ENCODE measurements at regions not wholly inside any gene's neighbourhood (a gene's known extent, or its start where the extent isn't known, plus 50 kb on each side); places are given as distances from the start of the nearest gene placed in this dataset.

- Histone ChIP-seq H3K9ac (no peak overlapping the region), H3K79me2 (ENCODE audit: insufficient read depth) (no peaks in the 10 kb centered on the region), H2AFZ (ENCODE audit: low read depth) (no peak overlapping the region), H3K9me3 (no peaks in the 10 kb centered on the region), H3K4me3 (ENCODE audit: low read depth in 2 of 2, low read length in 1 of 2) (no peak overlapping the region), H4K20me1 (ENCODE audit: insufficient read depth) (no peaks in the 10 kb centered on the region), H3K9me2 (no peaks in the 10 kb centered on the region), H3F3A (replicated peaks; ENCODE audit: insufficient read depth) (no peaks in the 10 kb centered on the region), H3K27ac (ENCODE audit: low read depth in 2 of 2, low read length in 1 of 2) (no peak overlapping the region), H3K27me3 (ENCODE audit: insufficient read depth) (no peaks in the 10 kb centered on the region; the same call in 1 of the 2 replicates), H3K4me2 (no peak overlapping the region), H3K4me1 (ENCODE audit: control insufficient read depth in 1 of 2, insufficient read depth in 2 of 2, low read depth in 1 of 2, low read length in 1 of 2) (no peaks in the 10 kb centered on the region; a peak in 1 of 4 replicates), H3K36me3 (replicated peaks in 1 of 2; ENCODE audit: control insufficient read depth in 1 of 2, insufficient read depth in 2 of 2, low read length in 1 of 2) (no peaks in the 10 kb centered on the region)
- DNase-seq = no peak
- TF ChIP-seq EP300 (IDR thresholded peaks at IDR 0.05; ENCODE audit: borderline replicate concordance in 1 of 2, low read depth in 1 of 2, low read length in 1 of 2) = no peak
- no peak for TF ChIP-seq ELF1 (IDR thresholded peaks at IDR 0.05)
- TF ChIP-seq CHD2 (IDR thresholded peaks at IDR 0.05; ENCODE audit: low read length, partially characterized antibody) = no peak
- no peak for TF ChIP-seq IRF3 (IDR thresholded peaks at IDR 0.05; ENCODE audit: low read depth, low read length)
- TF ChIP-seq RXRA (IDR thresholded peaks at IDR 0.05; ENCODE audit: borderline replicate concordance, low read depth) = no peak
- no peak for TF ChIP-seq NFIC (IDR thresholded peaks at IDR 0.05; ENCODE audit: borderline replicate concordance)
- no peak for TF ChIP-seq TEAD4 (IDR thresholded peaks at IDR 0.05; ENCODE audit: borderline replicate concordance, insufficient read depth)
- no peak for TF ChIP-seq MEF2A (IDR thresholded peaks at IDR 0.05; ENCODE audit: borderline replicate concordance, low read depth)
- ChIA-PET POLR2A (no interaction called here), CTCF (no interaction called here)
- WGBS (ENCODE audit: low lambda C conversion rate) = 34% methylated on average over 6 of the region's 6 CpGs
These were observed 510.4 kb upstream of the ARGLU1 start for GRCh38 chr13:107078229-107078765.

- POLR2A ChIA-PET = no interaction called here
- Histone ChIP-seq H3K27me3 (ENCODE audit: insufficient read depth) (no peaks in the 10 kb centered on the region; the same call in 1 of the 2 replicates), H3K9me2 (no peaks in the 10 kb centered on the region), H3K4me2 (no peak overlapping the region), H3F3A (replicated peaks; ENCODE audit: insufficient read depth) (no peaks in the 10 kb centered on the region), H4K20me1 (ENCODE audit: insufficient read depth) (no peaks in the 10 kb centered on the region), H3K9ac (no peak overlapping the region), H3K79me2 (ENCODE audit: insufficient read depth) (no peaks in the 10 kb centered on the region), H3K36me3 (replicated peaks in 1 of 2; ENCODE audit: control insufficient read depth in 1 of 2, insufficient read depth in 2 of 2, low read length in 1 of 2) (no peaks in the 10 kb centered on the region), H3K4me1 (ENCODE audit: control insufficient read depth in 1 of 2, insufficient read depth in 2 of 2, low read depth in 1 of 2, low read length in 1 of 2) (no peaks in the 10 kb centered on the region; a peak in 1 of 4 replicates), H3K4me3 (ENCODE audit: low read depth in 2 of 2, low read length in 1 of 2) (no peak overlapping the region), H3K9me3 (no peaks in the 10 kb centered on the region), H2AFZ (ENCODE audit: low read depth) (no peak overlapping the region), H3K27ac (ENCODE audit: low read depth in 2 of 2, low read length in 1 of 2) (no peak overlapping the region)
- no peak for DNase-seq
- TF ChIP-seq USF1 (IDR thresholded peaks at IDR 0.05; ENCODE audit: borderline replicate concordance, low read depth) (no peak), PBX3 (IDR thresholded peaks at IDR 0.05) (no peak), IRF3 (IDR thresholded peaks at IDR 0.05; ENCODE audit: low read depth, low read length) (no peak), USF2 (IDR thresholded peaks at IDR 0.05; ENCODE audit: borderline replicate concordance, low read depth, low read length) (no peak), TAF1 (IDR thresholded peaks at IDR 0.05; ENCODE audit: borderline replicate concordance, low read depth, low read length) (no peak), EP300 (IDR thresholded peaks at IDR 0.05; ENCODE audit: borderline replicate concordance in 1 of 2, low read depth in 1 of 2, low read length in 1 of 2) (no peak), SIN3A (IDR thresholded peaks at IDR 0.05; ENCODE audit: borderline replicate concordance, low read depth, low read length) (no peak), FOSL2 (IDR thresholded peaks at IDR 0.05; ENCODE audit: borderline replicate concordance, low read depth) (no peak), JUND (IDR thresholded peaks at IDR 0.05) (no peak), YY1 (IDR thresholded peaks at IDR 0.05; ENCODE audit: low read depth) (no peak)
- CTCF ChIA-PET = no interaction called here
- 9% methylated on average over 3 of the region's 3 CpGs for WGBS (ENCODE audit: low lambda C conversion rate)
These were observed 508.9 kb upstream of the ARGLU1 start for GRCh38 chr13:107076801-107077200.
